Peyer's patch (tissue), 4 donors: ENCODE measurements at regions not wholly inside any gene's neighbourhood (a gene's known extent, or its start where the extent isn't known, plus 50 kb on each side); places are given as distances from the start of the nearest gene placed in this dataset.

Experiments used
- CTCF ChIP-seq, 6 experiments: fragments of 450-650 bp in 4 of 6; fragments of 200-600 bp in 2 of 6; sonication (generic) in 1 of 6; IDR thresholded peaks; one replicate each; pipeline ENCODE4 v1.5.1; 2017 to 2019; ENCODE audit warnings: antibody characterized with exemption in 6 of 6, mild to moderate bottlenecking in 3 of 6, moderate library complexity in 1 of 6
- POLR2A ChIP-seq, 2 donors: fragments of 450-650 bp; IDR thresholded peaks; one replicate each; pipeline ENCODE4 v1.5.1; 2017; ENCODE audit warnings: antibody characterized with exemption in 2 of 2, mild to moderate bottlenecking in 2 of 2, moderate library complexity in 2 of 2

DNA sequence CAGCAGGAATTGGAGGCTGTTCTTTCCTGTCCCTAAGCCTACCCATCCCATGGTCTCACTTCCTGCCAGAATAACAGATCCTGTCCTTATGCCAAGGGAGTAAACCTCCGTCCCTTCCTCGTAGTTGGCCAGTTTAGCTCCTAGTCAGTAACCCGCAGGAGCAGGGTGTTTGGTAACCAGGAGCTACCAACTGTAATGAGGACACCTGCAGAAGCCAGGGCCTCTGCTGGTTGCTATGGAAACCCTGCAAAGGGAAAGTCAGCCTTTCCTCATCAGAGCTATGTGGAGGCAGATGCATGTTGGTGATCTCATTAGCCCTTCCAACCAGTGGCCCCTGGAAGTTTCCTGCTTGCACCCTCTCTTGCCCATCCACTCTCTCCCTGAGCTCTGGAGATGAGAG, 368.2 kb upstream of the SULF2 start:
- TF ChIP-seq CTCF (IDR thresholded peaks at IDR 0.05) (no peak), POLR2A (IDR thresholded peaks at IDR 0.05) (no peak)
